ENCODE measurements at regions not wholly inside any gene's neighbourhood (a gene's known extent, or its start where the extent isn't known, plus 50 kb on each side); places are given as distances from the start of the nearest gene placed in this dataset.
"Not testable (repeated sequence)": the region's sequence is repeated elsewhere in the genome, so short reads cannot be mapped to it uniquely, and the experiment has no call there.

- peak in 1 of 2 experiments; percentile 25 for DNase-seq
Observed at GRCh38 chr4:45346816-45347435, 620.6 kb upstream of the GNPDA2 start.

GRCh38 chr4:45345558-45345957, 619.2 kb upstream of the GNPDA2 start:
- no peak for DNase-seq

- DNase-seq: no peak
Observed at GRCh38 chr4:45331802-45332201, 605.4 kb upstream of the GNPDA2 start.

DNA sequence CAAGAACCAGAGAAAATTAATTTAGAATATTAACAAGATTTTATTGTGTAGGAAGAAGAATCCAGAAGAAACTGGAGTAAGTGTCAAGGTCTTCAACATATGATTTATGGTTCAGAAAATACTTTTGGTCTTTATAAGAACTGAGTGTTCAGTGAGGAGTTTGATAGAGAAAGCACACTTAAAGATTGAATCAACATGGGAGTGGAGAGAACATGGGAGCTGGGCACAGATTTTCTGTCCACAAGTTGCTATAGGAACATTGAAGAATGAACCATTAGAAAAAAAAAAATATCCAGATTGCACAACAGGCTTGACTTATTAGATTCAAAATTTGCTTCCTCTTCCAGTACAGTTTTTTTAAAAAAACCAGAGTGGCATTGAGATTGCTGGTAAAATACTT, 601.2 kb upstream of the GNPDA2 start:
- DNase-seq: no peak

- no peak for DNase-seq
Observed at GRCh38 chr4:45324455-45325417, 598.4 kb upstream of the GNPDA2 start.

GRCh38 chr4:45323453-45324058, 597.2 kb upstream of the GNPDA2 start:
- no peak for DNase-seq

DNA sequence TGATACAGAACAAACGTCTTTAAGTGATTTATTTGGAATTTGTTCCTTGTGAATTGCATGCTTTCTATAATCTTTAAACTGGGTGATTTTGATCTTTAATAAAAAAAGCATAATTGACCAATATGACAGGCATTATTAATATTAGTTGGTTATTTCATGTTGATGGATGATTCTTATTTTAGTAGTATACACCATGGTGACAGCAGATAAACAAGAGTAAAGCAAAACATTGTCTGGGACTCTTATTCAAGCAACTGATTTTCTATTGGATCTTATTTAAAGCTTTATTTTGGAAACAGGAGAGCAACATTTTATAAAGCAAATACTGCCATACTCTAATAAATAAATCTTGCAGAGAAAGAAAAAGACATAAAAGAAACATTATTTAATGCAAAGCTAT, 591.4 kb upstream of the GNPDA2 start:
- DNase-seq: no peak

- DNase-seq: no peak
Observed at GRCh38 chr4:45317276-45317675, 590.9 kb upstream of the GNPDA2 start.

DNA sequence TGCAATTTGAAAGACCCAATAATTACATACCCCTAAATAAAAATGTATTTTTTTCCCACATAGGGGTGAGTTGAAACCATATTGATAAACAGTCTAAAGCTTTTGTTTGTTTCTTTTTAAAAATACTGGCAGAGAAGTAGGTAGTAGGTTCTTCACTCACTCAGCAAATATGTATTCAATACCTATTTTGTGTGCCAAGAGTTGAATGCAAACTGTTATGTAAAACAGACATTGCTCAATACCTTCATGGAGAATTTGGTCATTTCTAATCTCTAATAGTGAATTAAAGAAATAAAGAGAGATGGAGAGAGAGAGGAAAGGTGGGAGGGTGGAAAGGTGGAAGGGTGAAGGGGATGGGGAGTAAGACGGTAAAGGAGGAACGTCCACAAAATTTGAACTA, 589.9 kb upstream of the GNPDA2 start:
- no peak for DNase-seq

DNA sequence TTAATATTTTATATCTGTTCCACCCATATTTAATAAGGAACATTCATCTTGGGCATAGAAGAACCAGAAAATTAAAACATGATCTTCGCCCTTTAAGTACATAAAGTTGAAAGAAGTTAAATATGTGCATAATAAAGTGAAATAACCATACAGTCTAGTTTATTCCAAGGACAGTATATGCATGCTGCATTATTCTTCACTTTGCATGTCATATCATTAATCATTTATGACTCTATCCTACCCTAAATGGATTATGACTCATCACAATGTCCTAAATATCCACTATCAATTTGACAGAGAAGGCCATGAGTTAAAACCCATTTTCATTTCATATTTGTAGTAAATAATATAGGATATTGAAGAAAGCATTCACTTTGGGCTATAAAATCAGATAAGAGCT, 576.5 kb upstream of the GNPDA2 start:
- DNase-seq: no peak

GRCh38 chr4:45294464-45294863, 568.1 kb upstream of the GNPDA2 start:
- peak; percentile 25 to 62 for DNase-seq

GRCh38 chr4:45293335-45293734, 567.0 kb upstream of the GNPDA2 start:
- no peak for DNase-seq

DNA sequence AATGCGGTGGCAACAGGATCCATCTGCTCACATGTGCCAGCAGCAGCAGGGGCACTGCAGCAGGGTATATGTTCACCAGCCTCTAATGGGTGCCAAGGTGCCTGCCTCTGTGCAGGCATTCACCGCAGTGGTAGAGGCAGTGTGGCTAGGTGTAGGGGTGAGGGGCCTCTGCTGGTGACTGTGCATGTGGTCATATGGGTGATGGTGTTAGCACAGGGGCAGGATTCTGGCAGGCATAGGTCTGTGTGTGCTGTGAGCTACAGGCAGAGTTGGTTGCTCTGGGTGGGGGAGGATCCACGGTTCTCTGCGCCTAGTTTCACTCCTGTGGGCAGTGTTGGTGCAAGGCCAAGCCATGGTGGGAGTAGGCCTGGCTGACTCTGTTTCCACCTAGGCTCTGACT, 566.5 kb upstream of the GNPDA2 start:
- DNase-seq: no peak

DNA sequence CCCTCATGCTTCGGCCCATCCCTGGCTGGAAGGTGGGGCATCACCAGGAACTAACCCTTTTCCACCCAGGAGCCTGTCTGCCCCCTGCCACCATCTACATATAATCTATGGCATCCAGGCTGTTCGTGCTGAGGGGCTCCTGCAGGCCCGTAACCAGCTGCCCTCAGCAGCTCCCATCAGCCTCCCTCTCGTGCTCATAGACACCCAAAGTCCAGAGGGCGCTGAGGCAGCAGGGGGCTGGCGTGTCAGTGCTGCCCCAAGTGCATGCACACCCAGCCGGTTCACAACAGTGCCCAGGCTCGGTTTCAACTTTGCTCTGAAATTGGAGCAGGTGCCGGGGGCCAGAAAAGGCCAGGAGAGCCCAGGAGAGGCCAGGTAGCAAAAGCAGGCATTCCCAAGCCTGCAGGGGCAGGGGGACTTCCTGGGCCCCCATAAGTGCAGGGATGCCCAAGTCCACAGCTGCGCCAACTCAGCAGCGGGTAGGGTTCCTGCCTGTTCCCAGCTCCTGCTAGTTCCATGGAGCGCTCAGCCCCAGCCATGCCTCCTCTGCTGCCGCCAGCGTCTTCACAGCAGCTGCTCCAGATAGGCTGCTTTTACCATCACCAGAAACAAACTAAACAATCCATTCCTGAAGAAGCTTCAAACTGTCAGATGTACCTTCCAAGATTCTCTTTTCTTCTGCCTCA, 558.2 kb upstream of the GNPDA2 start:
- DNase-seq: no peak

DNA sequence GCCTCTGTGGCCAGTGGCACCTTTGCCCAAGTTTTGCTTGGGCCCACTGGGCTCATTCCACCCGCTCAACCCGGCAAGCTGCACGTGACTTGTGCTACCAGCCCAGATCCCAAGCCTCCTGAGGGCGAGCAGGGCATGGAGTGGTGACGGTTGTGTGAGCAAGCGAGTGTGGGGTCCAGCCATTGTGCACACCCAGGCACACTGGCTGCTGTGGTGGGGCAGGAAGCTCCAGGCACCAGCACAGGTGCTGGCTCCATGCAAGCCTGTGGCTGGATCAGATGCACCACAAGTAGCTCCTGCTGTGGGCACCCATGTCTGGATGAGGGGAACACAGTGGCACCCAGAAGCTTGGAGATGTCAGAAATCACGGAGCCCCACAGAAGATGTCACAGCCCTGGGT, 557.0 kb upstream of the GNPDA2 start:
- DNase-seq: no peak

DNA sequence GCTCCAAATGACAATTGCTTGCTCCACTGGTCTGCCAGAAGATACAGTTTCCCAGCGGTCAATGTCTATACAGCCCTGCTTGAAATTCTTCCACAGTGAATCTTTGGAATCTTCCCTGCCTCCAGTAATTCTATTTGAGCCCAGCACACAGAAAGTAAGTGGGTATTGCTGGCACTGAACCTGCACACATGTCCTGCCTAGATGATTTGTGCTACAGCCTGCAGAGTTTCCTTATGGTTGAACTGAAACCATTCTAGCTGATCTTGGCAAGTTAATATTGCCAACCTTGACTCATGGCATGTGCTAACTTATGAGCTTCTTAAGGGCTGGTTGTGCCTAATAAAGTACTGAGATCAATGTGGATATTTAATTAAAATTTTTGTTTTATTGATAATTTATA, 553.8 kb upstream of the GNPDA2 start:
- DNase-seq: no peak

DNA sequence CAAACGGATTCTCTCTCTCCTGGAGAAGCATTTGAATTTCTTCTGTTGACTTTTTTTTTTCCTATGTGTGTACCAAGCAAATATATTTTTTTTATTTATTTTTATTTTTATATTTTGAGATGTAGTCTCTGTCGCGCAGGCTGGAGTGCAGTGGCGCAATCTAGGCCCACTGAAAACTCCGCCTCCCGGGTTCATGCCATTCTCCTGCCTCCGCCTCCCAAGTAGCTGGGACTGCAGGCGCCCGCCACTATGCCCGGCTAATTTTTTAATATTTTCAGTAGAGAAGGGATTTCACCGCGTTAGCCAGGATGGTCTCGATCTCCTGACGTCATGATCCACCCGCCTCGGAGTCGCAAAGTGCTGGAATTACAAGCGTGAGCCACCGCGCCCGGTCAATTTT, 549.5 kb upstream of the GNPDA2 start:
- no peak for DNase-seq

DNA sequence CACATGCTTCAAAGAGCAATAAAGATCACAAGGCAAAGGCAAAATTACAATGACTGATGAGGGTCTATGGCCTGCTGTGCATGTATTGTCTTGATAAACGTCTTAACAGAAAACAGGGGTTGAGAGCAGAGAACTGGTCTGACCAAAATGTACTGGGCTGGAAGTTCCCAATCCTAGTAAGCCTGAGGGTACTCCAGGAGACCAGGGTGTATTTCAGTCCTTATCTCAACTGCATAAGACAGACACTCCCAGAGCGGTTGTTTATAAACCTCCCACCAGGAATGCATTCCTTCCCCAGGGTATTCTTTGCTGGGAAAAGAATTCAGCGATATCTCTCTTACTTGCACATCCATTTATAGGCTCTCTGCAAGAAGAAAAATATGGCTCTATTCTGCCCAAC, 521.8 kb upstream of the GNPDA2 start:
- not testable (repeated sequence) for DNase-seq

GRCh38 chr4:45241976-45242375, 515.6 kb upstream of the GNPDA2 start:
- DNase-seq: no peak

DNA sequence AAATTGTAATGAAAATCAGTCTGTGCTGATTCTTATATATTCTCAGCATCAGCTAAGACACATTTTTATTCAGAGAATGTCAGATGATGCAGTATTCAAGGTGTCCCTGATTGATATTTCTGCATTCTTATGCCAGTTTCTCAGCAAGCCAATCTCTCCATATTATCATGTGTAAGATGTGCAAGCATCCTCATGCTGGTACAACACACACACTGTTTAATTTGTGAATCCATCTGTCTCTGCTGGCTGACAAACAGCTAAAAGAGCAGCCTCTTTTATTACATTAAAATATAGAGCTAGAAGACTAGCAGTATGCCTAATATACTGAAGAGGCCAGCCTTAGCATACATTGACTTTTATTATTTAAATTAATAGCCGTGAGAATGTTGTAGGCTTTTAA, 502.9 kb upstream of the GNPDA2 start:
- DNase-seq: no peak

DNA sequence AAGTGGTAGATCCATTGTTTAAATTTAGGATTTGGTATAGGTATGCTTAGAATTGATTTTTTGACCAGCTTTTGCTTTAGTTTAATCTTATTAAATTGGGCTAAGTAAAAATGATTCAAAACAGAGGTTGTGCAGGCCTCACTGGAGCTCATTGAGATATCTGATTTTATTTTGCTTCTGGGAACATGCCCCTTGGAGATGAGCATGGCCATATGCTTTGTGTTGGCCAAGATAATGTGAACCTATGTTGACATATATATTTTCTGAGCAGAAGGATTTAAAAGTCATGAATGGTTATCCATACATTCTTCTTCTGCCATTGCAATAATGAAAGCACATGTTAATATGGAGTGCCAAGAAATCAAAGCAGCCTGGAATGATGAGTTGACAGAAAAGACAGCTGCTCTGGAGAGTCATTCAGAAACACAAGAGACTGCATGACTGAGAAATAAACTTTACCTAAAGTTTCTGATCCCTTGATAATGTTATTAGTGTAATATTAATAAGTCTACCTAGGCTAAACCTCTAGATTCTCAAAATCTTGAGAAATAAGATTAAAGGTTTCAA, 489.7 kb upstream of the GNPDA2 start:
- no peak for DNase-seq

DNA sequence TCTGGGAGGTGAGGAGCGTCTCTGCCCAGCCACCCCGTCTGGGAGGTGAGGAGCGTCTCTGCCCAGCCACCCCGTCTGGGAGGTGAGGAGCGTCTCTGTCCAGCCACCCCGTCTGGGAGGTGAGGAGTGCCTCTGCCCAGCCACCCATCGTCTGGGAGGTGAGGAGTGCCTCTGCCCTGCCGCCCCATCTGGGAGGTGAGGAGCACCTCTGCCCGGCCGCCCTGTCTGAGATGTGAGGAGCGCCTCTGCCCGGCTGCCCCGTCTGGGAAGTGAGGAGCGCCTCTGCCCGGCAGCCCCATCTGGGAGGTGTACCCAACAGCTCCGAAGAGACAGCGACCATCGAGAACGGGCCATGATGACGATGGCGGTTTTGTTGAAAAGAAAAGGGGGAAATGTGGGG, 482.1 kb upstream of the GNPDA2 start:
- DNase-seq: not testable (repeated sequence)

GRCh38 chr4:45207864-45208331, 481.5 kb upstream of the GNPDA2 start:
- DNase-seq: not testable (repeated sequence)

All from NCI-H2081 (cell line).